ENCODE measurements at regions not wholly inside any gene's neighbourhood (a gene's known extent, or its start where the extent isn't known, plus 50 kb on each side); places are given as distances from the start of the nearest gene placed in this dataset.

GRCh38 chr7:21359163-21359562 is 68.7 kb upstream of the SP4 start:
- DNase-seq: no peak

GRCh38 chr7:21361413-21362125 is 66.3 kb upstream of the SP4 start:
- no peaks in the 10 kb centered on the region for H3K9me3 ChIP-seq
- no peaks in the 10 kb centered on the region; the same call in 1 of the 2 replicates for H3K27me3 ChIP-seq
- H3K4me1 ChIP-seq: no peaks in the 10 kb centered on the region
- DNase-seq: no peak
- H3K4me3 ChIP-seq (ENCODE audit: low read depth, low read length): no peak overlapping the region
- no peaks in the 10 kb centered on the region for H3K36me3 ChIP-seq
- TF ChIP-seq CTCF (IDR thresholded peaks at IDR 0.05; ENCODE audit: low read depth, low read length): no peak

More at GRCh38 chr7:21359163-21359562, 68.7 kb upstream of the SP4 start:
- Histone ChIP-seq H3K4me3 (ENCODE audit: low read depth, low read length) (no peak overlapping the region), H3K9me3 (no peaks in the 10 kb centered on the region), H3K4me1 (no peaks in the 10 kb centered on the region), H3K36me3 (no peaks in the 10 kb centered on the region), H3K27me3 (peaks cover 3% of the 10 kb centered on the region; the same call in 1 of the 2 replicates)
- no peak for TF ChIP-seq CTCF (IDR thresholded peaks at IDR 0.05; ENCODE audit: low read depth, low read length)

GRCh38 chr7:21364801-21365271 is 63.0 kb upstream of the SP4 start:
- no peaks in the 10 kb centered on the region for H3K27me3 ChIP-seq
- no peak for TF ChIP-seq CTCF (IDR thresholded peaks at IDR 0.05; ENCODE audit: low read depth, low read length)
- H3K9me3 ChIP-seq: no peaks in the 10 kb centered on the region
- H3K4me1 ChIP-seq: no peaks in the 10 kb centered on the region
- no peaks in the 10 kb centered on the region for H3K36me3 ChIP-seq
- H3K4me3 ChIP-seq (ENCODE audit: low read depth, low read length): no peak overlapping the region
- DNase-seq: no peak

GRCh38 chr7:21365866-21366624 is 61.8 kb upstream of the SP4 start:
- Histone ChIP-seq H3K4me3 (ENCODE audit: low read depth, low read length) (no peak overlapping the region), H3K36me3 (no peaks in the 10 kb centered on the region), H3K9me3 (no peaks in the 10 kb centered on the region), H3K4me1 (no peaks in the 10 kb centered on the region), H3K27me3 (peaks cover 7% of the 10 kb centered on the region; the same call in 1 of the 2 replicates)
- no peak for TF ChIP-seq CTCF (IDR thresholded peaks at IDR 0.05; ENCODE audit: low read depth, low read length)
- DNase-seq: no peak

- Histone ChIP-seq H3K4me1 (no peaks in the 10 kb centered on the region), H3K4me3 (ENCODE audit: low read depth, low read length) (no peak overlapping the region), H3K27me3 (peaks cover 7% of the 10 kb centered on the region; the same call in 1 of the 2 replicates), H3K36me3 (no peaks in the 10 kb centered on the region), H3K9me3 (no peaks in the 10 kb centered on the region)
- DNase-seq: no peak
- no peak for TF ChIP-seq CTCF (IDR thresholded peaks at IDR 0.05; ENCODE audit: low read depth, low read length)
Observed at GRCh38 chr7:21367081-21367480, 60.8 kb upstream of the SP4 start.

DNA sequence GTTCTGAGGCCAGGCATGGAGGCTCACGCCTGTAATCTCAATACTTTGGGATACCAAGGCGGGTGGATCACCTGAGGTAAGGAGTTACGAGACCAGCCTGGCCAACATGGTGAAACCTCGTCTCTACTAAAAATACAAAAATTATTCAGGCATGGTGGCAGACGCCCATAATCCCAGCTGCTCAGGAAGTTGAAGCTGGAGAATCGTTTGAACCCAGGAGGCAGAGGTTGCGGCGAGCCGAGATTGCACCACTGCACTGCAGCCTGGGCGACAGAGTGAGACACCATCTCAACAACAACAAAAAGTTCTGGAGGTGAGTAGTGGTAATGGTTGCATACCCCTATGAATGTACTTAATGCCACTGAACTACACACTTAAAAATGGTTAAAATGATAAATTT is 60.3 kb upstream of the SP4 start:
- no peak for DNase-seq
- Histone ChIP-seq H3K4me1 (no peaks in the 10 kb centered on the region), H3K27me3 (peaks cover 7% of the 10 kb centered on the region; the same call in 1 of the 2 replicates), H3K4me3 (ENCODE audit: low read depth, low read length) (no peak overlapping the region), H3K36me3 (no peaks in the 10 kb centered on the region), H3K9me3 (no peaks in the 10 kb centered on the region)
- no peak for TF ChIP-seq CTCF (IDR thresholded peaks at IDR 0.05; ENCODE audit: low read depth, low read length)

Data from BE2C (cell line).